ENCODE measurements at regions not wholly inside any gene's neighbourhood (a gene's known extent, or its start where the extent isn't known, plus 50 kb on each side); places are given as distances from the start of the nearest gene placed in this dataset.

- TF ChIP-seq, protein P1, sequence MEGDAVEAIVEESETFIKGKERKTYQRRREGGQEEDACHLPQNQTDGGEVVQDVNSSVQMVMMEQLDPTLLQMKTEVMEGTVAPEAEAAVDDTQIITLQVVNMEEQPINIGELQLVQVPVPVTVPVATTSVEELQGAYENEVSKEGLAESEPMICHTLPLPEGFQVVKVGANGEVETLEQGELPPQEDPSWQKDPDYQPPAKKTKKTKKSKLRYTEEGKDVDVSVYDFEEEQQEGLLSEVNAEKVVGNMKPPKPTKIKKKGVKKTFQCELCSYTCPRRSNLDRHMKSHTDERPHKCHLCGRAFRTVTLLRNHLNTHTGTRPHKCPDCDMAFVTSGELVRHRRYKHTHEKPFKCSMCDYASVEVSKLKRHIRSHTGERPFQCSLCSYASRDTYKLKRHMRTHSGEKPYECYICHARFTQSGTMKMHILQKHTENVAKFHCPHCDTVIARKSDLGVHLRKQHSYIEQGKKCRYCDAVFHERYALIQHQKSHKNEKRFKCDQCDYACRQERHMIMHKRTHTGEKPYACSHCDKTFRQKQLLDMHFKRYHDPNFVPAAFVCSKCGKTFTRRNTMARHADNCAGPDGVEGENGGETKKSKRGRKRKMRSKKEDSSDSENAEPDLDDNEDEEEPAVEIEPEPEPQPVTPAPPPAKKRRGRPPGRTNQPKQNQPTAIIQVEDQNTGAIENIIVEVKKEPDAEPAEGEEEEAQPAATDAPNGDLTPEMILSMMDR (IDR thresholded peaks at IDR 0.05): no peak
- TF ChIP-seq POLR2A (IDR thresholded peaks at IDR 0.05): no peak
- TF ChIP-seq POLR2AphosphoS5 (IDR thresholded peaks at IDR 0.05): no peak
These were observed 457.0 kb upstream of the ONECUT1 start for GRCh38 chr15:53247041-53247708.
